ENCODE measurements at regions not wholly inside any gene's neighbourhood (a gene's known extent, or its start where the extent isn't known, plus 50 kb on each side); places are given as distances from the start of the nearest gene placed in this dataset.

DNA sequence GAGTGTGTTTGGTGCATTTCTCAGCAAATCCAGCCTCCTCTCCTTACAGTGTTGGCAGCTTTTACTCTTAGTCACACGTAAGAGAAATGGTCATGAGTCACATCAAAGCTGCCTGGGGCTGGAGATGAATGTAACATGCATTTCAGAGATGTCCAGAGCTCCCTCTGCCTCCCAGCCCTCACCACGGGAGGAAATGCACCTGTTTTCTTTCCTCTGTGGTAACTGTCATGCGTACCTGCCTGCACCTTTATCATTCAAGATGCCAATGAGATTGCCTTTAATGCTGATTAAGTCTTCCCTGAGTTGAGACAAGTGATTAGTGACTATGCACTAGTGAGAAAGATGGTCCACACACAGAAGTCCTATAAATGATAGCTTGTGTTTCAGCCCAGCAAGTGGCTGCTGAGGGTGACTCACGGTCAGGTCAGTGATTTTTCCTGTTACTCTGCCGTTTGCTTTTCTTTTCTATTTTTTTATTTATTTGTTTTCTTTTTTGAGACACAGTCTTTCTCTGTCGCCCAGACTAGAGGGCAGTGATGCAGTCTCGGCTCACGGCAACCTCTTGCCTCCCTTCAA lies 277.3 kb upstream of the FMN2 start:
- H2AFZ ChIP-seq (ENCODE audit: low read length), result no peak overlapping the region
- DNase-seq (ENCODE audit: low spot score), result no peak
- no peak overlapping the region for H3K4me3 ChIP-seq (ENCODE audit: low read depth, low read length, poor library complexity, severe bottlenecking)
- TF ChIP-seq EZH2phosphoT487 (IDR thresholded peaks at IDR 0.05; ENCODE audit: borderline replicate concordance, low read depth, low read length) (no peak), CTCF (conservative IDR thresholded peaks at IDR 0.05; ENCODE audit: low read length) (no peak)
- H4K20me1 ChIP-seq (ENCODE audit: insufficient read depth, low read length), result no peaks in the 10 kb centered on the region
- no peaks in the 10 kb centered on the region for H3K79me2 ChIP-seq (ENCODE audit: insufficient read depth, low read depth, low read length)
- no peaks in the 10 kb centered on the region for H3K4me1 ChIP-seq (ENCODE audit: insufficient read depth, low read length, poor library complexity, severe bottlenecking)
- ChIA-PET POLR2A (no interaction called here), CTCF (ENCODE audit: unreplicated experiment) (no interaction called here)
- no peaks in the 10 kb centered on the region for H3K36me3 ChIP-seq (ENCODE audit: insufficient read depth, low read length)
- intact Hi-C loops (cut with micrococcal nuclease; ENCODE audit: unreplicated experiment), result no loop called here
- no peaks in the 10 kb centered on the region for H3K9me3 ChIP-seq (ENCODE audit: low read length)
- no peak overlapping the region for H3K4me2 ChIP-seq (ENCODE audit: low read length)
- no peak overlapping the region for H3K27ac ChIP-seq (ENCODE audit: low read depth, low read length, poor library complexity, severe bottlenecking)
- H3K9me2 ChIP-seq (ENCODE audit: insufficient read depth, low read length), result no peaks in the 10 kb centered on the region
- no TSS peak for BruUV-seq (replicated peaks)

- H3K27ac ChIP-seq (ENCODE audit: low read depth, low read length, poor library complexity, severe bottlenecking), result no peak overlapping the region
- H3K4me3 ChIP-seq (ENCODE audit: low read depth, low read length, poor library complexity, severe bottlenecking), result no peak overlapping the region
- no peak for DNase-seq (ENCODE audit: low spot score)
- H3K9me3 ChIP-seq (ENCODE audit: low read length), result no peaks in the 10 kb centered on the region
- ChIA-PET CTCF (ENCODE audit: unreplicated experiment) (no interaction called here), POLR2A (interaction anchor here (0.5 kb wide), 1 partner anchor 28 kb away, joined by 5 read pairs; no protein-coding TSS in a partner anchor)
- H3K36me3 ChIP-seq (ENCODE audit: insufficient read depth, low read length), result no peaks in the 10 kb centered on the region
- no peak for TF ChIP-seq CTCF (conservative IDR thresholded peaks at IDR 0.05; ENCODE audit: low read length)
- no peak for TF ChIP-seq EZH2phosphoT487 (IDR thresholded peaks at IDR 0.05; ENCODE audit: borderline replicate concordance, low read depth, low read length)
- intact Hi-C loops (cut with micrococcal nuclease; ENCODE audit: unreplicated experiment), result no loop called here
- no peak overlapping the region for H3K4me2 ChIP-seq (ENCODE audit: low read length)
- H3K79me2 ChIP-seq (ENCODE audit: insufficient read depth, low read depth, low read length), result no peaks in the 10 kb centered on the region
- no peaks in the 10 kb centered on the region for H3K4me1 ChIP-seq (ENCODE audit: insufficient read depth, low read length, poor library complexity, severe bottlenecking)
- no peaks in the 10 kb centered on the region for H4K20me1 ChIP-seq (ENCODE audit: insufficient read depth, low read length)
- no TSS peak for BruUV-seq (replicated peaks)
- no peak overlapping the region for H2AFZ ChIP-seq (ENCODE audit: low read length)
- no peaks in the 10 kb centered on the region for H3K9me2 ChIP-seq (ENCODE audit: insufficient read depth, low read length)
Observed at GRCh38 chr1:239815074-239815473, 276.6 kb upstream of the FMN2 start.

DNA sequence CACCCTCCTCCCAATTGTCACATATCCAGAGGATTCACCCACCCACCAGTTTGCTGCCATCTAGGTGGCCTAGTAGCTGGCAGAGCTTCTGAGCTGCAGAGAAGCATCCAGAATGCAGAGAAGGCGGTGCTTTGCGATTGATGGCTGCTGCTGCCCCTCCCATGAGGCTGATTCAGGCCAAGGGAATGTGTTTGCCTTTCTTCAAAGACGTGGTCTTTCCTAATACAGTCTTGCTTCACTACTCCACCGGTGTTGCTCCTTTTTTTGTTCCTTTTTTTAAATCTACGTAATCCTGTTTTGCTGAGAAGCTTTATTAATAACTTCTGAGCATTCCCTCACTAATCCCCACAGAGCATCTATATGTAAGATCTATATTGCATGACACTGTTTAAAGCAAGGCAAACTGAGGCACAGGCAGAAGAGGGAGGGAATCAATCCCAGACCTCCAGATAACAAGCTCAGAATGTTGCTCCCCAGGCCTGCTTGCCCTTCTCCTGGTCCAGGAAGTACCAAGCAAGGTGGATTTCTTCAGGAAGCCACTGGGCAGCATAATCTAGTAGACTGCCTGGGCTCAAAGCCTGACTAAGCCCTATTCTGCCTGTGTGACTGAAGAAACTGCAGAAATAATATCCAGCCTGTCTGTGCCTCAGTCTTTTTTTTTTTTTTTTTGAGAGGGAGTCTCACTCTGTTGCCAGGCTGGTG lies 275.5 kb upstream of the FMN2 start:
- no peaks in the 10 kb centered on the region for H4K20me1 ChIP-seq (ENCODE audit: insufficient read depth, low read length)
- POLR2A ChIA-PET, result interaction anchor here (0.6 to 1.0 kb wide), 3 partner anchors 9 to 918 kb away, joined by 3 read pairs; no protein-coding TSS in a partner anchor
- no TSS peak for BruUV-seq (replicated peaks)

More for the DNA sequence above, 275.5 kb upstream of the FMN2 start:
- Histone ChIP-seq H3K4me3 (ENCODE audit: low read depth, low read length, poor library complexity, severe bottlenecking) (no peak overlapping the region), H3K4me1 (ENCODE audit: insufficient read depth, low read length, poor library complexity, severe bottlenecking) (no peaks in the 10 kb centered on the region), H3K79me2 (ENCODE audit: insufficient read depth, low read depth, low read length) (no peaks in the 10 kb centered on the region), H3K27ac (ENCODE audit: low read depth, low read length, poor library complexity, severe bottlenecking) (no peak overlapping the region), H3K4me2 (ENCODE audit: low read length) (no peak overlapping the region), H3K36me3 (ENCODE audit: insufficient read depth, low read length) (no peaks in the 10 kb centered on the region), H3K9me2 (ENCODE audit: insufficient read depth, low read length) (no peaks in the 10 kb centered on the region), H3K9me3 (ENCODE audit: low read length) (no peaks in the 10 kb centered on the region), H2AFZ (ENCODE audit: low read length) (no peak overlapping the region)
- DNase-seq (ENCODE audit: low spot score), result no peak
- CTCF ChIA-PET (ENCODE audit: unreplicated experiment), result no interaction called here
- no peak for TF ChIP-seq CTCF (conservative IDR thresholded peaks at IDR 0.05; ENCODE audit: low read length)
- TF ChIP-seq EZH2phosphoT487 (IDR thresholded peaks at IDR 0.05; ENCODE audit: borderline replicate concordance, low read depth, low read length), result no peak
- intact Hi-C loops (cut with micrococcal nuclease; ENCODE audit: unreplicated experiment), result no loop called here

Data from OCI-LY7 (cell line).